ENCODE measurements at regions not wholly inside any gene's neighbourhood (a gene's known extent, or its start where the extent isn't known, plus 50 kb on each side); places are given as distances from the start of the nearest gene placed in this dataset.

DNA sequence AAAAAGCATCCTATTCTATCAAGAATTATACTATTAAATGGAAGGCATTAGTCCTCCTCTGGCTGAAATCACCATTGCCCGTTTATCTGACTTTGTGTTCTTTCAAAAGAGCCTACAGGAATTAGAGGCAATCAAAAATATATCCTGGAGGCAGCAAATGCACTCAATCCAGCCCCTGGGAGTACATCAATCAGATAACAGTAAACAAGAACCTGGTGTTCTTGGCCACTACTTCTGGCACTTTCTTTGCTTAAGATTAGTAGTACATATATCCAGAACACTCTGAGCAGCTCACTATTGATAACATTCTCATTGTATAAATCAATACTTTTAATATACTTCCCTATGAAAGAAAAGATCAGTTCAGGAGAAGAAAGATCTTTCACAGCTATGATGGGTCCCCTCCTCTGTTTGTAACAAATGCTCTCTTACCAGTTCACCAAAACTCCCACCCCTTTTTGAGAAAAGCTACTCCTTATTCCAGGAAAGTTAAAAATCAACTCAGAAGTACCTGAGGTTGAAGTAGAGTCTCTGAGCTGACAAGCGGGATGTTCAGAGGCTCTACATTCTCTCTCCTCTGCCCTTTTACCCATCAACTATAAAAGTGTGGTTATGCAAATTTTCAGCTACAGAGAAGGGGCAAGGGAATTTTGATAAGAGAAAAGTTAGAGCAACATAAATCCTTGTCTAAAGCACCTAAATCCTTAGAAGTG lies 176.0 kb downstream of the COX18 start:
- H3K4me1 ChIP-seq (ENCODE audit: control insufficient read depth, insufficient read depth, low read length): no peaks in the 10 kb centered on the region
- no TSS peak for BruUV-seq (replicated peaks)
- no peak overlapping the region for H3K56ac ChIP-seq (ENCODE audit: extremely low read depth, insufficient read depth, low read length)
- H3K18ac ChIP-seq (ENCODE audit: low read depth, low read length): no peak overlapping the region
- no peak overlapping the region for H2AK5ac ChIP-seq (ENCODE audit: low read depth, low read length)
- H3K23ac ChIP-seq (ENCODE audit: low read depth, low read length): no peak overlapping the region
- no peak overlapping the region for H2AK9ac ChIP-seq (replicated peaks; ENCODE audit: low read depth, low read length, poor library complexity)
- no peak overlapping the region for H2BK20ac ChIP-seq (ENCODE audit: low read depth, low read length)
- no CpG with 5 or more reads among the region's 2 CpGs for WGBS, 2 experiments (ENCODE audit: extremely low coverage in 2 of 2, insufficient read length in 1 of 2)
- H3K4me3 ChIP-seq (ENCODE audit: insufficient read depth, low read depth, low read length): no peak overlapping the region
- H3K27ac ChIP-seq (ENCODE audit: insufficient read depth, low read length): no peak overlapping the region
- no peaks in the 10 kb centered on the region for H3K36me3 ChIP-seq (ENCODE audit: control insufficient read depth, insufficient read depth, low read length)
- no peaks in the 10 kb centered on the region for H3K9me3 ChIP-seq (ENCODE audit: control insufficient read depth, insufficient read depth, low read length)
- no peak overlapping the region for H3K4ac ChIP-seq (ENCODE audit: low read depth, low read length)
- no peaks in the 10 kb centered on the region for H3K79me1 ChIP-seq (ENCODE audit: low read depth in 1 of 2, low read length in 2 of 2)
- TF ChIP-seq RAD21 (IDR thresholded peaks at IDR 0.05; ENCODE audit: low read length) (no peak), FOS (IDR thresholded peaks at IDR 0.05; ENCODE audit: low read depth, low read length) (no peak), MAZ (IDR thresholded peaks at IDR 0.05; ENCODE audit: borderline replicate concordance, low read depth, low read length) (no peak), MAFK (IDR thresholded peaks at IDR 0.05; ENCODE audit: low read depth, low read length) (no peak)
- TF ChIP-seq, protein P1, sequence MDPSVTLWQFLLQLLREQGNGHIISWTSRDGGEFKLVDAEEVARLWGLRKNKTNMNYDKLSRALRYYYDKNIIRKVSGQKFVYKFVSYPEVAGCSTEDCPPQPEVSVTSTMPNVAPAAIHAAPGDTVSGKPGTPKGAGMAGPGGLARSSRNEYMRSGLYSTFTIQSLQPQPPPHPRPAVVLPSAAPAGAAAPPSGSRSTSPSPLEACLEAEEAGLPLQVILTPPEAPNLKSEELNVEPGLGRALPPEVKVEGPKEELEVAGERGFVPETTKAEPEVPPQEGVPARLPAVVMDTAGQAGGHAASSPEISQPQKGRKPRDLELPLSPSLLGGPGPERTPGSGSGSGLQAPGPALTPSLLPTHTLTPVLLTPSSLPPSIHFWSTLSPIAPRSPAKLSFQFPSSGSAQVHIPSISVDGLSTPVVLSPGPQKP (IDR thresholded peaks at IDR 0.05; ENCODE audit: borderline replicate concordance, low read depth, low read length): no peak
- H3K27me3 ChIP-seq (ENCODE audit: control insufficient read depth, insufficient read depth, low read length): no peaks in the 10 kb centered on the region
- no peak overlapping the region for H4K5ac ChIP-seq (ENCODE audit: low read depth, low read length)
- DNase-seq (no peak), ATAC-seq (ENCODE audit: low read depth) (no peak)
- in situ Hi-C loops (cut with MboI; ENCODE audit: low sequenced_read_pairs): no loop called here
- dilution Hi-C loops (cut with HindIII; ENCODE audit: low sequenced_read_pairs, unreplicated experiment): no loop called here
- H2AFZ ChIP-seq (replicated peaks; ENCODE audit: low read length, poor library complexity): no peak overlapping the region
- no peak overlapping the region for H3K4me2 ChIP-seq (ENCODE audit: low read depth, low read length)
- CTCF ChIA-PET: no interaction called here
- no peak overlapping the region for H2BK5ac ChIP-seq (ENCODE audit: low read depth, low read length, poor library complexity, severe bottlenecking)
- H4K91ac ChIP-seq (ENCODE audit: insufficient read depth, low read depth, low read length): no peak overlapping the region
- no peaks in the 10 kb centered on the region for H3K9me1 ChIP-seq (ENCODE audit: insufficient read depth, low read length)
- no peak overlapping the region for H2BK15ac ChIP-seq (ENCODE audit: low read depth, low read length)
- intact Hi-C loops (cut with micrococcal nuclease): no loop called here
- no peaks in the 10 kb centered on the region for H4K20me1 ChIP-seq (ENCODE audit: insufficient read depth, low read length)
- POLR2A ChIA-PET (ENCODE audit: unreplicated experiment): no interaction called here
- H3K9ac ChIP-seq (ENCODE audit: low read depth, low read length): no peak overlapping the region
- no peak overlapping the region for H2BK120ac ChIP-seq (ENCODE audit: low read depth, low read length)
- no peak overlapping the region for H4K8ac ChIP-seq (ENCODE audit: low read depth in 2 of 2, low read length in 2 of 2)
- H3K14ac ChIP-seq (replicated peaks; ENCODE audit: low read depth, low read length): no peak overlapping the region

Measured in IMR-90 (cell line).